HG02571 (cell line): ENCODE measurements at regions not wholly inside any gene's neighbourhood (a gene's known extent, or its start where the extent isn't known, plus 50 kb on each side); places are given as distances from the start of the nearest gene placed in this dataset.

Experiments used
- ATAC-seq: cut with Tn5 transposase; IDR thresholded peaks from one replicate; pipeline ENCODE4 v1.9.1; 2021; ENCODE audit warnings: mild to moderate bottlenecking, moderate library complexity; ENCODE audit not compliant: unreplicated experiment

DNA sequence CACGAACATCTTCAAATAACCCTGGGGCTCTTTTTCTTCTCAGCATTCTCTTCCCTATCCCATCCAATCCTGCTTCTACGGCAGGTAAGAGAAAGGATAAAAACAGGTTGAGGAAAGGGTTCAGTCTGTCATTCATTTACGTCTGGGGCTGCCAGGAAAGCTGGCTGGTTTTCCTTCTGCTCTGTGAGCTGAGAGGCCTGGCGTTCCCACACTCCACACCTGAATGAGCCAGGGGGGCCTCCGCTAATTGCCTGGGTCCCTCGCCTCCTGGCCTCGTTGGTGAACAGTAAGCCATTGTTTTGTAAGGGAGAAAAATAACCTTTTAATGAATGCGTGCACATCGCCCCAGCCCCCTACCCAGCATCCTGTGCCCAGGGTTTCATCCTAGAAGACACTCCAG, 70.8 kb upstream of the SIM2 start:
- no peak for ATAC-seq

DNA sequence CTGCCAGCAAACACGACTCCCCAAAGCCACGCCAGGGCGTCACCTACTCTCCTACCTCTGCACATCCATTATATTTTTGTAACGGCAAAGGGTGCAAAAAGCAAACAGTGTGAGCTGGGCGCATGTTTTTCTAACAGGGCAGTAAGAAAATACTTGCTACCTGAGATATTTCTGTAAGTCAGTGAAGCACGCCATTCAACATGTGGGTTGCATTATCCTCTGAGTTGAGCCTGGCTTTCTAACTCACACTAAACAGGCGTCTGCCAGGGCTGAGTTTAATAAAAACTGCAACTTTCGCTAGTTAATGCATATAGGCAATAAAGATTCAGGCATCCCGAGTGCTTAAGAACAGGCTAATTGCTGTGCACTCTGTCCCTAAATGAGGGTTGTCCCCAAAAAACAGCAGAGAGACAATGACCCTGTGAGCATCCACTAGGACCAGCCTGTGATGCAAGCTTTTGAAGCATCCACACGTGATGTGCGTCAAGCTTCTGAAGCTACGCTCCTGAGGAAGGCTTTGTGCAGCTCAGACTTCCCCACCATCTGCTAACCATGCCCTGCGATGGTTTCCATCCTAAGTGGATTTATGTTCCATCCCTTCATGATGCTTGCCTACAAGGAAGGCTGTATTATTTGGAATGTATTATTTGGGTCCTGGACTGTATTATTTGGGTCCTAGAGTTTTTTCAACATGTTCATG, 70.0 kb upstream of the SIM2 start:
- ATAC-seq = no peak

DNA sequence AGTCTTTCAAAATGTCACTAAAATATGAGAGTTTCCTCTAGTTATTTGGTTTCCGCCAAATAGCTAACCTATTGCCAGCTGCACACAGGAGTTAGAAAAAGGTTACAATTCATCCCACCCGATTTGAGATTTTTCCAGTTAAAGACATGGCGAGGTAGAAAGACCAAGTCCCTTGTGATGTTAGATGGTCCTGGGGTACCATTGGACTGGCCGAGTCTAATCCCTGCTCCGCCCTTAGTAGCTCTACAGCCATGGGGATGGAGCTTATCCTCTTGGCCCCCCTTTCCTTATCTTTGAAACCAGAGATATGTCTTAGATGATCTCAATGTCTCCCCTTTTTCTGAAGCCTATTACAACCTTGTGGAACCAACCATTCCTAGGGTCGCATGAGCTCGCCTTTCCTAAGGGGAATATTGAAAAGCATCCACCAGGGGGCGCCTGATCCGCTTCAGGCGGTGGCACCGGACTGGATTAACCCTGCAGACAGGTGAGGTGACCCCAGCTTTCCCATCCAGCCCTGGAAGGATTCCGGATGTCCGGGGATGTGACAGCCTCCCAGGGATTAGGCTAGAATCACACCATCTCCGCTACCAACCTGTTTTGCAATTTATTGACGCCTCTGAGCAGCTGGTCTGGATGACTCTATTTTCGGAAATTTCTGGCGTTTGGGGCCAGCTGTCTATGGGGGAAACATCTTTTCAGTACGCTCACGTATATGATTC, 68.3 kb upstream of the SIM2 start:
- ATAC-seq = no peak

DNA sequence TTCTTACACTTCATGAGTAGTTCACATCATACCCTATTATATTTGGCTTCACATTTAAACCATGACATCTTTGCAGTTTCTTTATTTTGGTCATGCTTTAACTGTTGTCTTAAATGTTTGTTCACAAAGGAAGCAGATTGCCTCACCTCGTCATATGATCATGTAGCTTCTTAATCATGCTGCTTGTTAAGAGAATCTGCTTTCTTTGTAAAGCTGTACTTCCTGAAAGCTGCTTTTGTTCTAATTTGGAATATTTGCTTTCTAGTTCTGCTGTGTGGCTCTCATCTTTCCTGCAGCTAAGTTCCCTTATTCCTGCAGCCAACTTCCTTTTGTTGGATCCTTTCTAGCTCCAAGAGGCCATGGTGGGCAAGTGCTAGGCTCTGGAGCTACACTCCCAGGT, 62.9 kb upstream of the SIM2 start:
- no peak for ATAC-seq

DNA sequence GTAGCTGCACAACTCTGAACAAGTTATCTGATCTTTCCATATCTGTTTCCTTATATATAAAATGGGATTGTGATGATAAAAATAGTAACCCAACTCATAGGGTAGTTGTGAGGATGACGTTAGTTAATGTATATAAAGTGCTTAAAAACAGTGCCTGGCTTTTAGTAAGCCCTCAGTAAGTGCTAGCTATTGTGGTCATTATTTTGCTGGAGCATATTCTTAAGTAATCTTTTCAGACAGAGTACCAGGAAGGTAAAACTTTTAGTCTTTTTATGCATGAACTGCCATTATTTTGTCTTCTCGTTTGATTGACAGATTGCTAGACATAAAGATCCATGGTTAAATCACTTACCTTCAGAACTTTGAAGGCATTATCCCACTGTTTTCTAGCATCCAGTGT, 62.5 kb upstream of the SIM2 start:
- ATAC-seq = no peak

DNA sequence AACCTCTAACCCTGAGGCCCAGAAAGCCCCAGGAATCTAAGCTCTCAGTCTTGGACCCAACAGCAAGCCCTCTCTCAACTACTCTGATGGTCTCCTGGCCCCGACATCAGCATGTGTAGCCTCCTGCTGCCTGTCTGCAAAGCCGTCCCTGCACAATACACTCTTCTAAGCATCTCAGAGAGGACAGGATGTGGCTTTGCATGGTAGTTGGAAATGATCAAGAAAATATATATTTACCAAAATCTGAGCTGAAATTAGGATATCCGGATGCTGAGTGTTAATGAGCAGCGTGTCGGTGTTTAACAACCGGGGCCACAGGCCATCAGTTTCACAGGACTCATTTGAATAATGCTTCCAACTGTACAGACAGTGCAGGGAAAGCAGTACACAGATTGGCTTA, 59.1 kb upstream of the SIM2 start:
- no peak for ATAC-seq

DNA sequence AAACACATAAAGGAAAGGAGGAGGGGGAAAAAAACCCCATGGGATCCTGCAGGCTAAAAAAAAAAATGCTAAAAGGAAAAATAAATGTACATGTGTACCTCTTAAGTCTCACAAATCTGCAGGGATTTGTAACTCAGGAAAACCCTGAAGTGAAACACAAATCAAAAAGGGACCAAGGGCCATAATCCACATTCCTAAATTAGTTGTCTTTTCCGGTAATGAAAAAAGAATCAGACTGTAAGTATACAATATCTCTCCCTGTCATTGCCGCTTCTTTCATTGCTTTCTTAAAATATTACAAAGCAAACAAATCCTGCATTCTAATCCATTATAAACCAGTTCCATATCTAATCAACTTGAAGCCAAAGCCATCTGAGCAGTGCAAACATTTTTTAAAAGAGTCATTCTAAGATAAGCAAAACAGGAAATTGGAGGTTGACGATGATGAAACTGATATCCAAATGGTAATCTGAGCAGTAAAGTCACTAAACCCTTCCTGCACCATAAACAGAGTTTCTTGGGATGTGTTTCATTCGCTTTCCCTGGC, 58.7 kb upstream of the SIM2 start:
- no peak for ATAC-seq

DNA sequence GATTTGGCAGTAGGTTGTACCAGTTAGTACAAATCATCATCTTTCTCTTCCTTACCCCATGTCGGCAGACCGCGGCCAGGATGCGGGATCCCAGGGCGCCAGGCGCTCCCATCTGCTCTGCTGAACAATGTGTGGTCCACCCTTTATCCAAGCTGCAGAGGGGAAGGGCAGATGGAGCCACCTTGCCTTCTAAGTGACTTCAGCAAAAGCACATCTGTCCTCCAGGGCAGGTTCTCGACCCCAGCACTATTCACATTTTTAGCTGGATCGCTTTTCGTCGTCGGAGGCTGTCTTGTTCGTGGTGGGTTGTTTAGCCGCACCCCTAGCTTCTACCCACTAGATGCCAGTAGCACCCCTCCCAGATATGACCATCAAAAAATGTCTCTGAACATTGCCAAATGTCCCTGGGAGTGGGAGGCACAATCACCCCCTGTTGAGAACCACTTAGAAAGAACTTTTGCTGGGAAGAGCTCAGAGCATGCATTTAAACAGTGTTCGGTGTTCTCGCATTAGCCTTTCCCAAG, 58.1 kb upstream of the SIM2 start:
- ATAC-seq = no peak

DNA sequence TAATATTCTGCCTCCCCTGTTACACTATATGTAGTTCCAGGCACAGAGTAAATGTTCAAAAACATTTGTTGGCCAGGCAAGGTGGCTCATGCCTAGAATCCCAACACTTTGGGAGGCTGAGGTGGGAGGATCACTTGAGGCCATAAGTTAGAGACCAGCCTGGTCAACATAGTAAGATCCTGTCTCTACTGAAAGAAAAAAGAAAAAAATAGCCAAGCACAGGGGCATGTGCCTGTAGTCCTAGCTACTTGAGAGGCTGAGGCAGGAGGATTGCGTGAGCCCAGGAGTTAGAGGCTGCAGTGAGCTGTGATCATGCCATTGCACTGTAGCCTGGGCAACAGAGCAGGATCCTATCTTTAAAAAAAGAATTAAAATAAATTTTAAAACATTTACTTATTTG, 57.6 kb upstream of the SIM2 start:
- no peak for ATAC-seq

DNA sequence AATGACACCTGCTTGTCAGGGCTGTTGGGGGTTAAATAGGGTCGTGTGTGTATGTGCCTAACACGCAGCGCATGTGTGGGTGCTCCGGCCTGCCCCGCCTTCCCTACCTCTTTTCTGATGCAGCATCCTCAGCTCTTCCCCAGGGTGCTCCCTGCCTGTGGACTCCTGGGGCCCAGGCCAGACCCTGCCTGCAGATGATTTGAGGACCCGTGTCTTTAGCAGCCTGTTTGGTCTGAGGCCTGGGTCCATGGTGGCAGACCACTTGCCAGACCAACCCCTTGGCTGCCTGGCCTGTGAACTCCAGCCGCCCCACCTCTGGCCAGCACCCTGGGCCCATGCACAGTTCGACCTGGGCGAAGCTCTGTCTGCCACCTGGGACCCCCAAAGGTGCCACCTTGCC, 57.0 kb upstream of the SIM2 start:
- no peak for ATAC-seq

DNA sequence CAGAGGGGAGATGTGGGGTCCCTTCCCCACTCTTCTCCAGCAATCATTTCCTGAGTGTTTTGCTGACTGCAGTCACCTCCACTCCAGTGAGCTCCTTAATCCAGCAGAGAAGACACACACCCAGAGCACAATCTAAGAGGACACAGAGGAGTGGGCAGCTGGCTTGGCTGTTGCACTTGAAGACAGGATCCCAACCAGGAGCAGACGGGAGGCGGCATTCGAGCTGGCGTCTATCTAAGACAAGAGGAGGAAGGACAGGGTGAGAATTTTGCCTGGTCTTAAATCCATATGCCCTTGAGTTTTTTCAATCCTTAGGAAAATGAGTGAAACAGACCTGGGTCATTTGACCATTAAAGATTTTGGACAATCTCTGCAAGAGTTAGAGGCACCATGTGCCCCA, 56.1 kb upstream of the SIM2 start:
- ATAC-seq = no peak

DNA sequence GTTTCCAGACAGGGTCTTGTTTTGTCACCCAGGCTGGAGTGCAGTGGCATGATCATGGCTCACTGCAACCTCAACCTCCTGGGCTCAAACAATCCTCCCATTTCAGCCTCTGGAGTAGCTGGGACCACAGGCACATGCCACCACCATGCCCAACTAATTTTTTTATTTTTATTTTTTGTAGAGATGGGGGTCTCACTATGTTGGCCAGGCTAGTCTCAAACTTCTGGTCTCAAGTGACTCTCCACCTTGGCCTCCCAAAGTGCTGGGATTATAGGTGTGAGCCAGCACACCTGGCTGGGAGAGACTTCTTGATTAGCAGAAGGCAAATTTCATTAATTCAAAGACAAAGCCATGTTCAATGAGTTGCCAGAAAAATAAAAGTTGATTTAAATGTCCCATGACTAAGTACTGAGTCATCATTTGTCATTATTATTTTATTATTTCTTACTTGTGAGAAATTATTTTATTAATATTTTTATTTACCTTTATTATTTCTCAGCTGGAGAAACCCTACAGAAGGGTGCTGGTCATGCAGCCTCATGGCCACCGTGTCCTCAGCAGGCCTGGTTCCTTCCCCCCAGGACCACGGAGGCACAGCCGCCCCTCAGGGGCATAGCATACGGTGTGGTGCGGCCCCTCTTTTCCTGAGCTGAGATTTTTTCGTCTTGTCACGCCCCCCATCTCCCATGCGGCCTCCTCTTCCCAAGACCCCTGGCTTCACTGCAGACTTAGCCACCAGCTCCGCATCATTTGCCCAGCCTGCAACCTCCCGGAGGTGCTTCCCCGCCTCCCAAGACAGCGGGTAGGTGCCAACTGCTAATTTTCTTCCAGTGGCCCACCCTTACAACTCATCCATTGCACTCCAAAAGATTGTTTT, 55.3 kb upstream of the SIM2 start:
- ATAC-seq = no peak

DNA sequence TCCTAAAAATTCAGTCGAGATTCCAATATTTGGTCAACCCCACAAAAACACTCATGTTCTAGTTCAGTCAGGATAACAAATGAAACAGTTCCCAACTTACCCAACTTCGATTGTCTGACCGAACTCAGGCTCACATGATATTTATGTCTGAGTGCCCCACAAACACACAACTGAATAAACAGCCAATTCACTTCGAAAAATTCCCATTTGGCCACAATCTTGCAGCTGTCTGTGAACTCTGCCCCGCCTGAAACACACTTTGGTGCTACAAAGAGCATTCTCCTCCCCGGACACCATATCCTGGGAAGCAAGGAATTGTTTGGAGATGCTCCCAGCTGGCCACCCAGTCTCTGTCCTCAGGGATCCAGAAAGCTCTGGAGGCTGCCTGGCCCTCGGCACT, 52.9 kb upstream of the SIM2 start:
- no peak for ATAC-seq

DNA sequence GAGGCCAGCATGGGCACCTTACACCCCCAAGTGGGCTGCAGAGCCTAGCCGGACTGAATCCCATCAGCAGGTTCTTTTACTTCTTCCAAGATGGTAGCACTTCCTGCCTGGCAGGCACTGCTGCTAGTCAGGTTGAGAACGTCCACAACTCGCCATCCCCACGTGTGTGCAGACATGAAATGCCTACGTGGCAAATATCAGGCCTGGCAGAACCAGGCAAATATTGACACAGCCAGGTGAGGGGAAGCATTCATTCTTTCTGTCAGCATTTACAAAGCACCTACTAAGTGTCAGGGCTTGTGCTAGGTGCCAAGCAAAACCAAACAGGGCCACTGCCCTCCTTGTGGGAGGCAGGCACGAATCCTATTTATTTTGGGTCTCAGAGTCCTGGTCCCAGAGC, 52.3 kb upstream of the SIM2 start:
- no peak for ATAC-seq

DNA sequence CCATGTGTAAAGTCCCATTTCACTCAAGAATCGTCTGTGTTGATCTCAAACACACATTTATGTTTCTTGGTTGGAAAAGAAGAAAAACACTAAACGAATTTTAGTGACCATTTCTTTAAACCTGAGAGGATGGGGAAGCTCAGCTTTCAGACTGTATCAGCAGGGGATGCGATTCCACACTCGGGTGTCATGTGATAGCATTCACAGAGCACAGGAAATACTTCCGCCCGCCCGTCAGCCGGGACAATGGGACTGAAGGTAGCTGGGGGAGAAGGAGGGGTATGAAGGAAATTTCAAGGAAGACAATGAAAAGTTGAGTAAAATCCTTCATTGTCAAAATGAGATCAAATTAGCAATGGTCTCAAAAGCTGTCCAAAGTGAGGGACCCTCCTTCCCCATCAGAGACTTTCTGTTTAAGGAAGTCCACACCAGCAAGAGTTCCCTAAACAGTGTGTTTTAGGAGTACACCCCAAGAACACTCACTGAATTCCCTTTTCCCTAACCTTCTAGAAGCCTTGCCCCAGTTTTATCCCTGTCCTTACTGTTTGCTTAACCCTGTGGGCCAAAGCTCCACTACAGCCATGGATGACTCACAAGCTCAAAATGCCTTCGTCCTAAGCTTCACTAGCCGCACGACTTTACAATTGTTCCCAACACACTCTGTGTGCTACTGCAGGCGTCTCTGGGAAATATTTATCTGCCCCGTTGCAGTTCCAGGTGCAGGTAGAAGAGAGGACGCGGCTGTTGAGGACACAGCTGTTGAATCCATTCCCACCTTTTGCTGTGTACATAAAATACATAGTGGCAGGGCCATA, 51.4 kb upstream of the SIM2 start:
- ATAC-seq = no peak
